ENCODE measurements at regions not wholly inside any gene's neighbourhood (a gene's known extent, or its start where the extent isn't known, plus 50 kb on each side); places are given as distances from the start of the nearest gene placed in this dataset.

GRCh38 chr2:164371916-164372315 lies 249.4 kb downstream of the GRB14 start:
- in situ Hi-C loops (cut with MboI; ENCODE audit: low sequenced_read_pairs): no loop called here
- intact Hi-C loops (cut with micrococcal nuclease): no loop called here
- H3K27ac ChIP-seq (ENCODE audit: insufficient read depth, low read length): no peak overlapping the region
- CTCF ChIA-PET: no interaction called here
- no peak overlapping the region for H4K5ac ChIP-seq (ENCODE audit: low read depth, low read length)
- no peak overlapping the region for H3K14ac ChIP-seq (replicated peaks; ENCODE audit: low read depth, low read length)
- H3K18ac ChIP-seq (ENCODE audit: low read depth, low read length): no peak overlapping the region
- H2BK120ac ChIP-seq (ENCODE audit: low read depth, low read length): no peak overlapping the region
- dilution Hi-C loops (cut with HindIII; ENCODE audit: low sequenced_read_pairs, unreplicated experiment): no loop called here
- POLR2A ChIA-PET (ENCODE audit: unreplicated experiment): no interaction called here
- H3K4me3 ChIP-seq (ENCODE audit: insufficient read depth, low read depth, low read length): no peak overlapping the region
- H4K91ac ChIP-seq (ENCODE audit: insufficient read depth, low read depth, low read length): no peak overlapping the region
- H3K4ac ChIP-seq (ENCODE audit: low read depth, low read length): no peak overlapping the region
- H3K9ac ChIP-seq (ENCODE audit: low read depth, low read length): no peak overlapping the region
- H3K56ac ChIP-seq (ENCODE audit: extremely low read depth, insufficient read depth, low read length): no peak overlapping the region
- H2AK5ac ChIP-seq (ENCODE audit: low read depth, low read length): no peak overlapping the region
- H3K4me1 ChIP-seq (ENCODE audit: control insufficient read depth, insufficient read depth, low read length): no peaks in the 10 kb centered on the region
- no peaks in the 10 kb centered on the region; the same call in 1 of the 2 replicates for H3K9me3 ChIP-seq (ENCODE audit: control insufficient read depth, insufficient read depth, low read length)
- no peak overlapping the region for H2BK20ac ChIP-seq (ENCODE audit: low read depth, low read length)
- no peaks in the 10 kb centered on the region for H3K9me1 ChIP-seq (ENCODE audit: insufficient read depth, low read length)
- no peak overlapping the region for H4K8ac ChIP-seq (ENCODE audit: low read depth in 2 of 2, low read length in 2 of 2)
- H2AFZ ChIP-seq (replicated peaks; ENCODE audit: low read length, poor library complexity): no peak overlapping the region
- no peak overlapping the region for H2AK9ac ChIP-seq (replicated peaks; ENCODE audit: low read depth, low read length, poor library complexity)
- H2BK5ac ChIP-seq (ENCODE audit: low read depth, low read length, poor library complexity, severe bottlenecking): no peak overlapping the region
- H3K27me3 ChIP-seq (ENCODE audit: control insufficient read depth, insufficient read depth, low read length): no peaks in the 10 kb centered on the region
- no peak overlapping the region for H3K23ac ChIP-seq (ENCODE audit: low read depth, low read length)
- no peak overlapping the region for H3K4me2 ChIP-seq (ENCODE audit: low read depth, low read length)
- H4K20me1 ChIP-seq (ENCODE audit: insufficient read depth, low read length): no peaks in the 10 kb centered on the region
- TF ChIP-seq BHLHE40 (IDR thresholded peaks at IDR 0.05; ENCODE audit: low read depth, low read length): no peak
- no peak for TF ChIP-seq RAD21 (IDR thresholded peaks at IDR 0.05; ENCODE audit: low read length)
- no peak for TF ChIP-seq POLR2A (IDR thresholded peaks at IDR 0.05; ENCODE audit: low read depth, low read length)
- no peak for TF ChIP-seq MAZ (IDR thresholded peaks at IDR 0.05; ENCODE audit: borderline replicate concordance, low read depth, low read length)
- TF ChIP-seq SMC3 (IDR thresholded peaks at IDR 0.05; ENCODE audit: low read depth, low read length): no peak
- TF ChIP-seq NFE2L2 (IDR thresholded peaks at IDR 0.05; ENCODE audit: low read depth, low read length): no peak
- TF ChIP-seq RCOR1 (IDR thresholded peaks at IDR 0.05; ENCODE audit: insufficient replicate concordance, low read length): no peak
- TF ChIP-seq CEBPB (IDR thresholded peaks at IDR 0.05; ENCODE audit: low read depth, low read length): no peak
- no peak for TF ChIP-seq USF2 (IDR thresholded peaks at IDR 0.05; ENCODE audit: low read depth, low read length)
- no peak for TF ChIP-seq RFX5 (IDR thresholded peaks at IDR 0.05; ENCODE audit: low read depth, low read length)
- no peak for TF ChIP-seq FOS (IDR thresholded peaks at IDR 0.05; ENCODE audit: low read depth, low read length)
- TF ChIP-seq CHD1 (IDR thresholded peaks at IDR 0.05; ENCODE audit: low read depth, low read length): no peak
- no peak for TF ChIP-seq MAFK (IDR thresholded peaks at IDR 0.05; ENCODE audit: low read depth, low read length)
- no peak for TF ChIP-seq CTCF (conservative IDR thresholded peaks at IDR 0.05; ENCODE audit: low read depth, low read length)
- TF ChIP-seq MXI1 (IDR thresholded peaks at IDR 0.05; ENCODE audit: borderline replicate concordance, low read depth, low read length): no peak
- no peaks in the 10 kb centered on the region for H3K36me3 ChIP-seq (ENCODE audit: control insufficient read depth, insufficient read depth, low read length)
- DNase-seq: no peak
- WGBS, 2 experiments (ENCODE audit: extremely low coverage in 2 of 2, insufficient read length in 1 of 2): no CpG with 5 or more reads among the region's 4 CpGs
- ATAC-seq (ENCODE audit: low read depth): no peak
- no peaks in the 10 kb centered on the region for H3K79me1 ChIP-seq (ENCODE audit: low read depth in 1 of 2, low read length in 2 of 2)
- H2BK15ac ChIP-seq (ENCODE audit: low read depth, low read length): no peak overlapping the region
- BruUV-seq (replicated peaks): no TSS peak

Data from IMR-90 (cell line).